HG03095 (cell line): ENCODE measurements at regions not wholly inside any gene's neighbourhood (a gene's known extent, or its start where the extent isn't known, plus 50 kb on each side); places are given as distances from the start of the nearest gene placed in this dataset.

Source experiments
- ATAC-seq: cut with Tn5 transposase; IDR thresholded peaks from one replicate; pipeline ENCODE4 v1.9.1; 2021; ENCODE audit warnings: moderate library complexity; ENCODE audit not compliant: unreplicated experiment

DNA sequence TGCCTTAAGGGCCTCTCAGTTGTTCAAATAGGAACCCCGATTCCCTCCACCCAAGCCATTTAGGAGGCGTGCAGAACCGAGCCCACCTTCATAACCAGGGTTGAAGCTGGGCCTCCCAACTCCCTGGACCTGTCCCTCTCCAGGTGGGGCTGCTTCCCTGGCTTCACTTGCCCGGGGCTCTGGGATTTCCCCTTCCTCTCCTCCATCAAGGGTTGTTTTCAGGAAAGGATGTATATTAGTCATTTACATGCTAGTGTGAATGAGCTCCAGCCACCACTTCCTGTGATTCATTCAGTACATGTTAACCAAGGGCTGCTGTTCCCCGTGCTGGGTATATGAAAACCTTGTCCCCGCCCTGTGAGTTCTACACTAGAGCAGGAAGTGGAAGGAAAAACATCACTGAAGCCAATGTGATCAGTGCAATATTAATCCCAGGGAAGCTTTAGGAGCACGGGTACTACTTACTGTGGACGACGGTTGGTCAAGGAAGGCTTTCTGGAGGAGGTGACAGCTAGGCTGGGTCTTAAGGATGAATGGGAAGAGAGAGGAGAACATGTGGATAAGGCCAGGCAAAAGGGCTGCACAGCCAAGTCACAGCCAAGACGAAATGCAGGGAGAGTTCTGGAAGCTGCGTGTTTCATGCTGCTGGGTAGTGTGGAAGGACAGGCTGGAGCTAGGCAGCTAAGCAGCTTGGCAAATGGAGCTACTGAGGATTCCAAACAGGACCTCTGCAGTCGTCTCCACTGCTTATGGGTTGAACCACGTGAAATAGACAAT, 150.1 kb upstream of the SHH start:
- no peak for ATAC-seq

DNA sequence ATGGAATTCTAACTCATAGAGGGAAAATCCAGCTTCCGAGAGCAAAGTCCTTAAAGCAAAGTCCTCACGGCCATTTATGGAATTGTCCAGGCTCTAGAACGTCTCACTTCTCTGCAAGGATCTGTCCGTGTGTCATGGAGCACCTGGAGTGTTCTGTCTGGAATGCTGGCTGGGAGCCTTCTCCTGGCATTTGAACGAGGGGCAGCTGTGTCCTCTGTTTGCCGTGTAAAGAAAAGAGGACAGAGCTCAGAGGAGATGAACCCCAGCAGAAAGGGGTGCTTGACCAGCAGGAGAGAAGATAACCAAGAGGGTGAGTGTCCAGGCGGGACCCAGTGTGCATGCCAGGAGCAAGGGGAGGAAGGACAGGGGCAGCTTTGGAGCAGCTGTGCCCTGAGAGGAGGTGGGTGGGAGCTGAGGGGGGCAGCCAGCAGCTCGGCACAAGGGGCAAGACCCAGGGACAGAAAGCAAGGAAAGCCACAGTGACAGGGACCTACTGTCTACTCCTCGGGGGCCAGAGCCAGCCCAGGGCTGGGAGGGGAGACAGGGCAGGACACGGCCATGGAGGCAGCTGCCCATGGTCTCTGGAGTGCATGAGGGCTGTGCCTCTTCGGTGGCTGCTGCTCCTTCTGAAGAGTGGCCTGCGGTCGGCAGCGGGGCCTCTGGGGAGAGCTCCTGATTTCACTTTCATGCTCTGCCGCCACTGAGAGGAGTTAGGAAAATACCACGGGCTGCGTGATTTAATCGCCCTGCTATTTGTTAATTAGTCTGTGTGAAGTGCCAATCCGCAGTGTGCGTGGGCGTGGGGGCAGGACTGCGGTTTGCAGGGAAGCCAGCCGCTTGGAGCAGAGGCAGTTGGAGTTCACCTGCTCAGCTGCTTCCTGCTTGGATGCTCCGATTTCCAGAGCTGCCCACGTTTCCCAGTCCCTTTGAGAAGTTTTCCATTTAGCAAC, 149.3 kb upstream of the SHH start:
- ATAC-seq: no peak

DNA sequence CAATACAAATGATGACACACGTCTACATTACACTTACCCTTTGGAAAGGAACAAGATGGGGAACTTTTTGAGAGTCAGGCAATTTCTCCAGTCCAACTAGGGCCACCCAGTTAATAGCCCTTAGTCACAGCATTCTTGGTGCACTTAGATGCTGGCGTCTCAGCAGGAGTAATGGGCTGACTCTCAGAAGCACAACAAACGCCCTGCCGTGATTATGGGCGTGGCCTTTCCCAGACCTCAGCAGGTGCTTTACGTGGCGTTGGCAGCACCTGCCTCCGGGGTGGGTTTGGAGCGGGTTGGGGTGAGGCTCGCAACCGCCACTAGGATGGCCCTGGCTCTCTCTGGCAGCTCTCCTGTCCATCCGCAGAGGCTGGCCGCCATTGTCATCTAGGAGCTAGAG, 147.6 kb upstream of the SHH start:
- ATAC-seq: no peak

DNA sequence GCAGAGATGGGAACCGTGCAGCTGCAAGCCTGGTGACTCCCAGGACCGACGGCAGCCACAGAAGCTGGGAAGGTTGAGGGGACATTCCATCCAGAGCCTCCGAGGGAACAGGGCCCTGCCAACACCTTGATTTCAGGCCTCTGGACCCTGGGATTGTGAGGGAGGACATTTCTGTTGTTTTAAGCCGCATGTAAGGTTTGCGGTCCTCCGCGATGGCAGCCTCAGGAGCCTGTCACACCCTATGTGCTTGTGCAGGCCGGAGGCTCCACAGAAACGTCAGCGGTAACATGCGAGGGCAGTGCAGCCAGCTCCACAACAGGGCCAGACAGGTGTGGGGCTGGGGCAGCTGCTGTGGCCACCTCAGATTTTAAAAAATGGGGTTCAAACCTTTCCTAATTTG, 144.7 kb upstream of the SHH start:
- no peak for ATAC-seq

DNA sequence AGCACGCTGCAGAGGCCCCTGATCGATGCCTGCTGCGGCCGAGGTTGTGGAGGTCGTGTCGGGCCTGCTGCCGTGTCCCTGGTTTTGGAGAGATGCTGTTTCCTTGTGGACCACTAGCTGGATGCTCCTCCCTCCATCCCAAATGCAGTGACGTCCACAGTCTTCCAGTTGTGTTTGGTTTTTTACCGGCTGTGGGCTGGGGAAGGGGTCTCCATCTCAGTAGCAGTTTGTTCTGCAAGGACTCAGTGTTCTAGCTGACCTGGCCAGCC, 143.0 kb upstream of the SHH start:
- no peak for ATAC-seq

DNA sequence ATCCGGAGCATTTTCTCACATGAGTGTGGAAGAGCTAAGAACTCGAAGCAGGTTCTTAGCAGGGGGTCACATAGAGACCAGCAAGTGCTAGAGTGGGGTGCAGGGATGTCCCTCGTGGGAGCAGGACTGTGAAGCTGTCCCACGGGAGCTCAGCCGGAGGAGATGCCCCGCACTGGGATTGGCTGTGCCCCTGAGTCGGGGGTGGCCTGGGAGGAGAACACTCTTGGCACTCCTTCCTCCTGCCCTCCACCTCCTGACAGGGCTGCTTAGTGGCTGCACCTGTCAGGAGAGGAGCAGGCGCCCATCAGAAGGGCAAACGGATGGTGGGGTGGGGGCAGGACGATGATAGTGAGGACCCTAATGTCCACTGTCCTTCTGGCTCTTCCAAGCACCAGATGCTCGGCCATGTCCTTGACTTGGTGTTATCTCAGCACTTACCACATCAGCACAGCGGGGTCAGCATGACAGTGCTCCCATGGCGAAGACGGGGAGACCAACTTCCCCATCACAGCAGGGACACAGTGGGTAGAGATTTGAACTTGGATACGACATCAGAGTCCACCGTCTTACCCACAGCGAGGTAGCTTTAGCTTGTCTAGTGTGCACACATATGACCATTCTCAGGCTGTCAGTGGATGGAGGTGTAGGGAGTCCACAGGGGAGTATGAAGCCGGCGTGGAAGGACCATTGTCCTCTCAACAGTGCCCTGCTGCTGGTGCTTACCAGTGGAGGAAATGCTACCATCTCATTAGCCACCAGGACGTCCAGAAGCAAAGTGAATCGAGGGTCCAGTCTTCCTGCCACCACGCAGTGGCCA, 142.5 kb upstream of the SHH start:
- ATAC-seq: no peak

DNA sequence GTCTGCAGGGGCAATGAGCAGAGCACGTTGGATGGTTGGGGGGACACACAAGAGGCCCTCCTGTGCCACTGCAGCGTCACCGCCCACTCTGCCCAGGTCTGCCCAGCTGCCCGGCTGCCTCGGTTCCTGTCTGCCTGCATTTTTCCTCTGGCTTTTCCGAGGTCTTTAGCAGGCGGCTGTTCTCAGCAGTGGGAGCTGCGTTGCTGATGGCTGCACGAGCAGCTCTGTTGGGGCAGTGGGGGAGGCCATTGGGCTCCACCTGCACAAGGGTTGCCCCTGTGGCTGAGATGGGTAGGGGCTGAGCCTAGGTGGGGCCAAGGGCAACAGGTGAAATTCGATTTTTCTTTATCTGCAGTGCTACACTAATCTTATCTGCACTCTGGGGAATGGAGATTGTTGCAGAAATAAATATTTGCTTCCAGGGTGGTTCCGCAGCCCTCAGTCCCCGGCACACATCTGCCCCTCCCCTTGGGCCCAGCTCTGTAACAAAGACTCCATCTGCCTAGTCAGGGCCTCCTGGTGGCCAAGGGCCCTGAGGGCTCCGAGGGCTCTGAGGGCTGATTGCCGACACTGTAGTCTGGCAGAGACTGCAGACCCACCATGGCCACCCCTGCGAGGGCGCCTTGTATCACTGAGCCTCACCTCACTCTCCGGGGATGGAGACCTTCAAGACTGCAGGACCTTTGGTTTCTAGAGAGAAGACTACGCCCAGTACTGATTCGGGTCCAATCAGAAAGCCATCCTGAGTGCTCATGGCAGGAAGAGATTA, 141.7 kb upstream of the SHH start:
- no peak for ATAC-seq

DNA sequence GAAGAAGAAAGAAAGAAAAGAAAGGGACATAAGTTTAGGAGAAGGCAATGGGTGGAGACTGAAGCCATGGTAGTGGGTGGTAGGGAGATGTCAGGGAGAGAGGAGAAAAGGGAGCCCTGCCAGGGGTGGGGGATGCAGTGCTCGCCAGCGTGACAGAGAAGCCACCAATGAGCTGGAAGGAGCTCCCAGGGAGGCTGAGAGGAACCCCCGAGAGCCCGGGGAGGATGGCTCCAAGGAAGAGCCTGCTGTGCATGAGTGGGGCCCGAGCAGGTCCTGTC, 141.2 kb upstream of the SHH start:
- no peak for ATAC-seq

DNA sequence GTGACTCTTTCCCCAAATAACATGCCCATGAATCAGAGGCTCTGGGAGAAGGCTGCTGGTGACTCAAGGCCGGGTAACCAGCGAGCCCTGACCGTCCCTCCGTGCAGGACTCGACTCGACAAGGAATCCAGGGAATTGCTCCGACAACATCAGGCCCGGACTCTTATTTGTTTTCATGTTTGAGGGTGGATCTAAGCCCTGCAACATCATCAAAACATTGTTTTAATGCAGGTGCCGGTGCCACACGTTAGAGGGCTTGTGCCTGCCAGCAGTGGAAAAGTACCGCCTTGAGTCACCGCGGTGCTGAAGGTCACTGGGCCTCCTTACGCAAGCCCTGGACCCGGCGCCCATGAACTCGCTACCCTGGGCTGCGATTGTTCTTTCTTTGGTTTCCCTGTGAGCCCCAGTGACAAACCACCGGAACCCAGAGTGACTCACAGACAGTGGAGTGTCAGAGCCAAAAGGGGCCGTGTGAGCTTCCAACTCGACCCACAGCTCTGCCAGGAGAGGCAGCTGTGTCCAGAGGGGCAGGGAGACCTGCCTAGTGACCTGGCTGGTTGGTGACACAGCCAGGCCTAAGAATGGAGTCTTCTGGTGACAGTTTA, 139.4 kb upstream of the SHH start:
- no peak for ATAC-seq

DNA sequence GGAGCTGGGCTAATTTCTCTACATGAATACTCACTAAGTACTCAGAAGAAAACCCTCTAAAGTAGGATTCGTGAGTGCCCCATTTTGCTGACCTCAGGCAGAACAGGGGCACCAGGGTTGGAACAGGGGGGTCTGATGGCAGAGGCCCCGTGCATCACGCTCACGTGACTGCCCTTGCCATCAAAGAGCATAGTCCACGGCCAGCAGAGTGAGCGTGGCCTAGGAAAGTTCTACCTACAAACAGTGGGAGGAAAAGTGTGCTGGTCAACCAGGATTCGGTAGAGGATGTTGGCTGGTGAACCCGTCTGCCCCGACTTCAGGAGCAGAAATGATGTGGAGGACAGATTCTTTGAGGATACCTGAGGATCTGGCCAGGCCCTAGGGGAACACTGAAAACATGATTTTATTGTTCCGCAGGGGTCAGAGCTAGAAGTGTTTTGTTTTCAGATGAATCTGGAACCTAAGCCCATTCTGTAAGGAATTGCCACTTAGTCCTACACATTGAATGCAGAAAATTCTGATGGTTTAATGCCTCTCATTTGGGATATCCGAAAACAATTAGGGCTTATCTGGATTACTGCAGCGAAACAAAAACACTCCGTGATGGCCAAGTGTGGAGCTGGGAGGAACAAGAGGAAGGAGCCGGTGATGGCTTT, 138.8 kb upstream of the SHH start:
- no peak for ATAC-seq

DNA sequence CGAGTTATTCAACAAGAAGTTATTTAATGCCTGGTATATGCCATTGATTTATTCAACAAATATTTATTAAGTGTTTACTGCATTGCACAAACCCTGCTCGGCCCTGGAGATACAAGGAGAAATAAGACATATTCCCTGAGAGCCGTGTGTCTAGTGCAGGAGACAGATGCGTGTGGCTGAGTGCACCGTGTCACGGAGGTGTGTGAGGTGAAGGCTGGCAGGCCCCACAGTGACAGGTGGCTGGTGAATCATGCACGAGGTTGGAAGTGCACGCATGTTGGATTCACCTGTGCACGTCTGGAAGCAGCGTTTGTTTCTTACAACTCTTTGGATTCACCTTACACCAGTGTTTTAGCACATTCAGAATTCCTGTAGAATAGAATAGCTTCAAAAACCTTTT, 136.6 kb upstream of the SHH start:
- ATAC-seq: no peak

DNA sequence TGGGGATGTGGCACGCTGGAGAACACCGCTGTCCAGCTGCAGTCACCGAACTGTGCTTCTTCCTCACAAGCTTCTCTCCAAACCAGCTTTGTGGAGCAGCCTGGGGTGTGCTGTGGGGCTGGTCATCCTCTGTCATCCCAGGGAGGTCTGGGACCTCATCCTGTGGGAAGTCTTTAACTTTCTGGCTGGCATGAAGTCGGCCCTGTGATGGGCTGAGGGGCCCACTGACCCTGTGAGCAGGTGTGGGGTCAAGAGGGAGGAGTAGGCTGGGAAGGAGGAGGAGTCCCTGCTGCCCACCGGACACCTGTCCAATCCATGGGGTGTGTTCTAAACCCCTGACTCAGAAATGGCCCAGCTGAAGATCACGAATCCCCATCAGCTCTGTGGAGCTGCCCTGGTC, 136.2 kb upstream of the SHH start:
- ATAC-seq: no peak

DNA sequence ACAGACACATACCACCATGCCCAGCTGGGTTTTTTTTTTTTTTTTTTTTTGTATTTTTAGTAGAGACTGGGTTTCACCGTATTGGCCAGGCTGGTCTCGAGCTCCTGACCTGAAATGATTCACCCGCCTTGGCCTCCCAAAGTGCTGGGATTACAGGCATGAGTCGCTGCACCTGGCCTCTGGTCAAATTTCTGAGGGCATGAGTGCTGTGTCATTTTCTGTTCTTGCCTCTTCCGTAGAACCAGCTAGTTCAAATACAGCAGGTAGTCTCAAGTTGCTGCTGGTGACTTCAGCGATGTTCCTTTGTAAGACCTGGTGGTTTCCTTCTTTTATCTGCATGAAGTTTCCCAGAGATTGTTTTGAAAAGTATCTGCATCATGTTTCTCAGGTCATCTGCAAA, 134.8 kb upstream of the SHH start:
- no peak for ATAC-seq

DNA sequence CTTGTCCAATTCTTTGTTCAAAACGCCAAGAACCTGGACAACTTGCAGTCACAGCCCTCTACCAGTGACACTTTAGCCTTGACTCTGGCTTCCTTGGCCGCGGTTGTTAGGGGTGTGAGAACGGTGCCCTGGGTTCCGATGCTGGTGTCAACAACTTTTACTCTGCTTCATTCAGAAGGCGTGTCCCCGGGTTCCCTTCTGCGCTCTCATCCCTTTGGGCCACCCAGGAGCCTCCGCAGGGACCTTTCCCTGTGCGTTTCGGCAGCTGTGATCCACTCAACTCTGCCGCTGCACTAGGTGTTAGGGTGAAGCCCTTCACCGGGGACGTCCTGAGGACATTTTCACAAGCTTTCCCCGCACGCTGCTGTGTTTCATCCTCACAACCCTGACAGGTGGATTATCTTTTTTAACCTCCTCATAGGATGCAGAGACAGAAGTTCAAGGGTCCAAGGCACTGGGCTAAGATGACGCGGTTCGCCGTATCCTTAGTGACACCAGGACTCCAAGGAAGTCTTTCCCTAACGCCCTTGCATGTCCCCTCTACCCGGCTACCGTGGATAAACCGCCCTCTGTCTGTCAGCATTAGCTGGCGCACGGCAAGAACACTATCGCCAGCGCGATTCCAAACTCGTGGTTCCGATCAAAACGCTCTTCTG, 133.5 kb upstream of the SHH start:
- ATAC-seq: no peak

DNA sequence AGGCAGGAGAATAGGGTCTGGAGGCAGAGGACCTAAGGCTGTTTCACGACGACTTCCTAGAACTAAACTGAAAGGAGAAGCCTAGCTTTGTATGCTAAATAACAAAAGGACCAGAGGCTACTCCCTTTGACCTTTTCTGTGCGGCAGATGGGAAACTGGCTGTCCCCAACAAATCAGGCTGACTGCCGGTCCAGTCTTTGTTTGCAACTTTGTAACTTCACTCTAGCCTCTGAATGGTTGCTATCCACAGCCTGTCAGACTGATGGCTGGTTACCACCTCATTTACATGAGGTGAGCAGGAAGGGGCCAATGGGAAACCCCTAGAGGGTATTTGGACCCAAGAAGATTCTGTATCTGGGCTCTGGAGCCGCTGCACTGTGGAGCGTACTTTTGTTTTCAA, 132.6 kb upstream of the SHH start:
- no peak for ATAC-seq

DNA sequence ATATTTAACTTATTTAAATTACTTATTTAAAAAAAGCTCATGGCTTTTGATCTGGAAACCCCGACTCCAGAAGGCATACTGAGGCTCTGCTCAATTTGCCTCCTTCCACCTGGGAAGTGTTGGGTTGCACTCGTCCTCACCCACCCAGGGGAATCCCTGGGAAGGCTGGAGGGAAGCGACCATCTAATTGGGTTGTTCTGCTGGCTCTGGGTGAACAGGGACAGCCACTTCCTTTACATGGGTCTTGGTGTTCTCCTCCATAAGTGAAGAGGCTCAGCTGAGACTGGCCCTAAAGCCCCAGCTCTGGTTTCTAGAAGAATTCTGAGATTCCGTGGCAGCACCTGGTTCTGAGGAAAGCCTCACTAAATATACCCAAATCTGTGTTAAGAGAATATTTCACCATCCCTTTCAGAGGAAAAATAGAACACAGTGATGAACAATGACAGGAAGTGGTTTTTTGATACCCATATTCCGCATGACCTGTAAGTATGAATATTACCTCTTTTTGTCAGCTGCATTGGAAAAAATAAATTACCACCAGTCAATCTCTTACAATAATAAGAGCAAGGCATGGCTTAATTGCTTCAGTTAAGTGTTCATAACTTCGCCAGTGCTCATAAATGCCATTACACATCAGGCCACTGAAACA, 131.1 kb upstream of the SHH start:
- ATAC-seq: no peak

DNA sequence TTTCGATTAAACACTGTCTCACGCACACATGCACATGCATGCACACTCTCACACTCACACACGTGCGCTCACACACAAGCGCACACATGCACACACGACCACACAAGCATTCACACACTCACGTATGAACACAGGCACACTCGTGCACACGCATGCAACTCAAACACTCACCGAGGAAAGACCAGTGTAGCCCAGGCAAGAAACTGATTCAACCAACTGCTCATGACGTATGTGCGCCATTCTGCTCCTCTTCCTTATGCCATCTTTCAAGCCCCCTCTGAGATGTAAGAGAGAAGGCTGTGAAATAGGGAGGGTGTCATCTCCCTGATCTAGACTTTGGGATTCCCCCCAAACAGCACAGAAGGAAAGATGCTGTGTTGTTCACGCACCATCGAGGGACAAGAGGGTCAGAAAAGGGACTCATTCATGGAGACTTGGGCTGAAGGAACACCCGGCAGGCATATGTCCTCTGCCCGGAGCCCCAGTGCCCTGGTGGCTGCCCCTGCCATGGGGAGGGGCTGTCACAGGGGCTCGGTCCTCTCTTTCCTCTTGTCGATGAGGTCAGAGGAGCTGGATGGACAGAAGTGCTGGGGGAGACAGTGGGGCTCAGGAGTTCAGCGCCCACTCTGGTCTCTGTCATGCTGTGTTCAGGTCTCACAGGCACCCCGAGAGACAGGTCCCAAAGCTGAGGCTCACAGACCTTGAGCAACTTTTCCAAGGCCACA, 130.1 kb upstream of the SHH start:
- ATAC-seq: no peak

DNA sequence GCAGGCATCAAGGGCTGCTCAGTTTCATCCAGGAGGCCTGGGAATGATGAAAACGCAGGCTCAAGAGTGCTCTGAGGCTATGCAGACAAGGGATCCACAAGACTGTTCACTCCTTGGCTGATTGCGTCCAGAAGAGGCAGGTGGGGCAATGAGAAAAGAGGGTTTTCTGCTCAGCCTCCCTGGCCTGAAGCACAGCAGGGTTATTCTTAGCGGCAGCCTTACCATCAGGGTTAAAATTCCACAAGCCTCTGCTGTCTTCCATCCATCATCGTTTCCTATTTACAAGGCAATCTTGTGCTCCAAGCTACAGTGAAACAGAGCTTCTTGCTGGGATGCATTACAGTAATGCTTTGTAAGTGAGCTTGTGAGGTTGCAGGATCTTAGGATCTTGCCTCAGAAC, 129.4 kb upstream of the SHH start:
- ATAC-seq: no peak

DNA sequence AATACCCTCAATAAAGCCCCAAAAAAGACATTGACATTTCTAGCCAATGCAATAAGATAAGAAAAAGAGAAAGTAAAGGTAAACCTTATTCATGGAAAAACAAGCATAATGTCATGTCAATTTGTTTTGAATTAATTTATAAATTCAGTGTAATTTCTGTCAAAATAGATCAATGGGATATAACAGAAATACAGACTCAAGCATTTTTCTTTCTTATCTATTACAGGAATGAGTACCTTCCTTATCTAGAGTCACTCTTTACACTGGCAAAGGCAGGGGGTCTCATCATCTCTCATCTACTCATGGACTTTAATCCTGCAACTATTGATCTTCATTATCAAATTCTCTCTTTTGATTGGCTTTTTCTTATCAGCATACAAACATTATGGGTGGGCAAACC, 127.1 kb upstream of the SHH start:
- no peak for ATAC-seq
